Spleen (tissue), 7 donors: ENCODE measurements at regions not wholly inside any gene's neighbourhood (a gene's known extent, or its start where the extent isn't known, plus 50 kb on each side); places are given as distances from the start of the nearest gene placed in this dataset.

ENCODE experiments used
- CTCF ChIP-seq, 11 experiments: fragments of 200-600 bp in 7 of 11; fragments of 450-650 bp in 4 of 11; sonication (generic) in 4 of 11; IDR thresholded peaks in 8 of 11; conservative IDR thresholded peaks in 3 of 11; 1 replicate in 7 of 11; 2 replicates in 4 of 11; pipeline versions ENCODE4 v1.4.0 to v1.8.0; 2016 to 2021; ENCODE audit warnings: antibody characterized with exemption in 11 of 11, inconsistent platforms in 4 of 11, mild to moderate bottlenecking in 1 of 11
- POLR2A ChIP-seq, 3 donors: fragments of 450-650 bp; IDR thresholded peaks; one replicate each; pipeline ENCODE4 v1.5.1; 2017; ENCODE audit warnings: antibody characterized with exemption in 3 of 3, mild to moderate bottlenecking in 1 of 3
- POLR2AphosphoS5 ChIP-seq, 3 donors: sonication (generic); formaldehyde crosslinking; IDR thresholded peaks; one replicate each; pipeline ENCODE4 v1.5.1; 2017; ENCODE audit warnings: antibody characterized with exemption in 3 of 3
- donor health status: DM: no; HTN: no; CAD: no; lungs with moderate emphysema.
- donor health status: DM: no; HTN: no; CAD: no.
- donor health status: DM: no; HTN: no; CAD: no.

GRCh38 chr2:156673333-156673615 lies 237.1 kb downstream of the GPD2 start:
- no peak for TF ChIP-seq CTCF (IDR thresholded peaks at IDR 0.05 in 8 of 11, conservative IDR thresholded peaks at IDR 0.05 in 3 of 11)
- TF ChIP-seq POLR2AphosphoS5 (IDR thresholded peaks at IDR 0.05) = no peak
- no peak for TF ChIP-seq POLR2A (IDR thresholded peaks at IDR 0.05)
